ENCODE measurements at regions not wholly inside any gene's neighbourhood (a gene's known extent, or its start where the extent isn't known, plus 50 kb on each side); places are given as distances from the start of the nearest gene placed in this dataset.

- DNase-seq: peak; percentile 65
Observed at GRCh38 chr1:177567393-177567792, 396.6 kb downstream of the BRINP2 start.

GRCh38 chr1:177566495-177566894, 395.7 kb downstream of the BRINP2 start:
- DNase-seq: no peak

DNA sequence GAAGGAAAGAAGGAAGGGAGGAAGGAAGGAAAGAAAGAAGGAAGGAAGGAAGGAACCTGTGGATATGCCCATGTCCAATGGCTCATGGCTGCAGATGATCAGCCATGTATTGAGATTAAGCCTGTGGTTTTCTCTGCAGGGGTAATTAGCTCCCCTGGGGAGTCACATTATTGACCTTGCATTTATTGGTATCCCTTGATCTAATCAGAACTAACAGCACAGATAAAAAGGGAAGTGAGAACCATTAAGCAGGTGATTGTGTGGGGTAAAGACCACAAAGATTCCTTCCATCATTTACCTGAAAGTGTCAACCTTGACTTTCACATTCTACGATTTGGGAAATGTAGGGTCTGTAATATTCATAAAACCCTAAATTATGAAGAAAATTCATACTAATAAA, 390.7 kb downstream of the BRINP2 start:
- DNase-seq: no peak

GRCh38 chr1:177558372-177558771, 387.6 kb downstream of the BRINP2 start:
- DNase-seq: no peak

DNA sequence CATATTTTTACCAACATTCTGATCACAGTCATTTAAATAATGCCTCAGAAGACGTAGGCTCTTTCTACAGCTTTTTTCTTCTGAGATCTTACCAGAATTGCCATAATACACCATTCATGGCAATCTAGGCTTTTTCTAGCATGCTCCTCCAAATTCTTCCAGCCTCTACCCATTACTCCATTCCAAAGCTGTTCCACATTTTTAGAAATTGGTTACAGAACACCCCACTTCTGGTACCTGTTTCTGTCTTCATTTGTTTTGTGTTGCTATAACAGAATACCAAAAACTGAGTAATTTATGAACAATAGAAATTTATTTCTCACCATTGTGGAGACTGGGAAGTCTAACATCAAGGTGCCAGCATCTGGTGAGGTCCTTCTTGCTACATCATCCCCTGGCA, 385.4 kb downstream of the BRINP2 start:
- no peak for DNase-seq

DNA sequence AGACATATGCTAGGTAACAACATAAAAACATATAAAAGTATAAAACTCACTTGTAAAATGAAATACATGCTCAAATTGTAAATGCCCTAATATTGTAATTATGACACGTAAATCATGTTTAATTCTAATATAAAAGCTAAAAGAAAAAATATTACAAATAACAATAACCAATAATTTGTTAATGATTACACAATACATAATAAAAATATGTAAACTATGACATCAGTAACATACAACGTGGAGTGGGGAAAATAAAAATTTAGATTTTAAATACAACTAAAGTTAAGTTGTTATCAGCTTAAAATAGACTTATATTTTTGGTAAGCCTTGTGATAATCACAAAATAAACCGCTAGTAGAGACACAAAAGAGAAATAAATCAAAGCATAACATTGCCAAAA, 376.4 kb downstream of the BRINP2 start:
- DNase-seq: no peak

DNA sequence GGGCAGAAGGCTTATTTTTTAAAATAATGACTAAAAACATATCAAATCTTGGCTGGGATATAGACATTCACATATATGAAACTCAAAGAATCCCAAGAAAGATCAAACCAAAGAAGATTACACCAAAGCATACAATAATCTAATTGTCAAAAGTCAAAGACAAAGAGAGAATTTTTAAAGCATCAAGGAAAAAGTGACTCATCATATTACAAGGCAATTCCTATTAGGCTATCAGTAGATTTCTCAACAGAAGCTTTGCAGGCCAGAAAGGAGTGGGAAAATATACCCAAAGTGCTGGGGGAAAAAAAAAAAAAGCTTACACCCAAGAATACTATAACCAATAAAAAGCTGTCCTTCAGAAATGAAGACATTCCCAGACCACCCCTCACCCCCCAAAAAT, 375.6 kb downstream of the BRINP2 start:
- DNase-seq: no peak

GRCh38 chr1:177526201-177526600, 355.4 kb downstream of the BRINP2 start:
- DNase-seq: no peak

GRCh38 chr1:177525176-177525575, 354.4 kb downstream of the BRINP2 start:
- DNase-seq: no peak

DNA sequence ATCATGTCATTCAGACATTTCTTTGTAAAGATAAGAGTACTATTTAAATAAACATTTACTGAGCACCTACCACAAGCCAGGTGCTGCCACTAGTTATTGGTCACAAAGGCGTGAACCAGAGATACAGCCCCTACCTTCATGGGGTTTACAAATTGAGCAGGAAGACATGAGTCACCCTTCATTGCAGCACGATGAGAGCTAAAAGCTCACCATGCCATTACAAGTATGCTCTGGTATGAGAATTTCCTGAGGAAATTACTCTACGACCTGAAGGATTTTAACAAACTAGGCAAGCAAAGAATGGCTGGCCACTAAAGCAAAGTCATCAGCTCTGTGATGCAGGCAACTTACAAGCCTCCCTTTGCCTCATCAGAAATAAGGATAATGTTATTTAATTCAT, 346.8 kb downstream of the BRINP2 start:
- no peak for DNase-seq

- DNase-seq: no peak
Observed at GRCh38 chr1:177514207-177514606, 343.4 kb downstream of the BRINP2 start.

- DNase-seq: no peak
Observed at GRCh38 chr1:177511036-177511435, 340.3 kb downstream of the BRINP2 start.

GRCh38 chr1:177505905-177506590, 335.3 kb downstream of the BRINP2 start:
- no peak for DNase-seq

DNA sequence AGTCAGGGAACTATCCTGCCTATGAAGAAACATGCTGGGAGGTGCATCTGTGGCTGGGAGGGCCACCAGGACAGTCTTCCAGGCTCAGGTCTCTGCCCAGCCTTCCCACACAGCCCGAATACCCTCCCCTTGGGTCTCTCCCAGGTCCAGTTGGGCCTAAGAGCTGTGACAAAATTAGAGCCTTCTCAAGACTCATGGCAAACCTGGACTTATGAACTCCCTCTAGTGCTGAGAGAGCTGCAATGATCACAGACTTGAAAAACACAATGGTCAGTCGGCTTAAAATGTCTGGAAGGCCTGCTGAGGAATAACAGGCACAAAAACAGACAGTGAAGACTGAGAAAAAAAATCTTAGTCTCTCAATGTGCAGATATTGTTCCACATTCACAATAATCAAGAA, 325.1 kb downstream of the BRINP2 start:
- no peak for DNase-seq

- DNase-seq: peak; percentile 61
Observed at GRCh38 chr1:177490786-177491185, 320.0 kb downstream of the BRINP2 start.

GRCh38 chr1:177490036-177490639, 319.4 kb downstream of the BRINP2 start:
- peak; percentile 98 for DNase-seq

- DNase-seq: peak; percentile 97
Observed at GRCh38 chr1:177488722-177489121, 318.0 kb downstream of the BRINP2 start.

DNA sequence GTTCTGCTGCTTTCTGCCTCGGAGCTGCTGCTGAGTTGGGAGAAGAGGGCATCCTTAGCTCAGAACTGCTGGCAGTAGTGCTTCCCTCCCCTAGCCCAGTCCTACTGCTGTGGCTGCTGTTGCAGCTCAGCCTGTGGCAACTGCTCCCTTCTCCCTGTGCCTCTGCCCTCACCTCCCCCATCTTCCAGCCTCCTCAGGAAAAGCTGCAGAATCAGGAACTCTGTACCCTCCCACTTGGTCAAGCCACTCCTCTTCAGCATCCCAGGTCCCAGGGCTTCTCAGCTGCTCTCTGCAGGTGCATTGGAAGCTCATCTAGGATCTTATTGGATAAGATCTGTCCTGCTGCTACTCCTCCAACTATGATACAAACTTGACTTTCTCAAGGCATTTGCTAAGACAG, 316.7 kb downstream of the BRINP2 start:
- peak; percentile 85 for DNase-seq

GRCh38 chr1:177480741-177481305, 310.1 kb downstream of the BRINP2 start:
- peak; percentile 11 for DNase-seq

DNA sequence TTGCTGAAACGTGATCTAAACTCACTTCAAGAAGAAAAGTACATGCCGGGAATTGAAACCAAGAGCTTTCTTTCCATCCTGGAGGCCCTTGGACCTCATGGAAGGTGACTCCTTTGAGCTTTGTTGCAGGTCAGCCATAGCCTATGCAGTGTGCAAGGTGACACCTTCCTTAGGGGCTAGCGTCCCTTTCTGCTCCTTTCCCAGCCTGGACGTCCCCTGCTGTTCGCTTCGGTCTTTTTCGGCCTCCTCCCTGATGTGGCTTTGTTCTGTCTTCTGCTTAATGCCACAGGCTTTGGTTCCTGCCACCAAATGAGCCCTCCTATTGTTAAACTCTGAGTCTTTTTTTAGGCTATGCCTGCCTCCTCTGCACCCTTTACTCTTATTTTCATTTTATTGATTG, 308.8 kb downstream of the BRINP2 start:
- DNase-seq: no peak

- no peak for DNase-seq
Observed at GRCh38 chr1:177476676-177477075, 305.9 kb downstream of the BRINP2 start.

GRCh38 chr1:177472567-177472966, 301.8 kb downstream of the BRINP2 start:
- DNase-seq: no peak

DNA sequence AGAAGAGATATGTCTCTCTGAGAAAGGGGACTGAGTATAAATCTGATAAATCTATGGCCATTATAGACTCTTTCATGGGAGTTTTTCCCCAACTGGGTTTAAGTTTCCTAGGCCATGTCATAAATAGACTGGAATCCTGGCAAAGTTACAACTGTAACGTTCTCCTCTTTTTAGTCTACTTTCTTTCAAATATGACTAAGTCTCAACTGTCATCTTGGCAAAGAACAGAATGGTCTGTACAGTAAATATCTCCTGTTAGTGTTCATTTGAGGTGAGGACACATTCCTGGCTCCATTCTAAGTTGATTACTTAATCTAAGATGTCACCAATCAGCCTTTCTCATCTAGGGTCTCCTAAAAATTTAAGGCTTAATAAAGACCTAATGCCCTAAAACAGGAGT, 300.5 kb downstream of the BRINP2 start:
- DNase-seq: no peak

- DNase-seq: no peak
Observed at GRCh38 chr1:177469519-177469918, 298.8 kb downstream of the BRINP2 start.

GRCh38 chr1:177466286-177466685, 295.5 kb downstream of the BRINP2 start:
- no peak for DNase-seq

Data from NCI-H82 (cell line).